ENCODE measurements at regions not wholly inside any gene's neighbourhood (a gene's known extent, or its start where the extent isn't known, plus 50 kb on each side); places are given as distances from the start of the nearest gene placed in this dataset.
"Not testable (repeated sequence)": the region's sequence is repeated elsewhere in the genome, so short reads cannot be mapped to it uniquely, and the experiment has no call there.

DNA sequence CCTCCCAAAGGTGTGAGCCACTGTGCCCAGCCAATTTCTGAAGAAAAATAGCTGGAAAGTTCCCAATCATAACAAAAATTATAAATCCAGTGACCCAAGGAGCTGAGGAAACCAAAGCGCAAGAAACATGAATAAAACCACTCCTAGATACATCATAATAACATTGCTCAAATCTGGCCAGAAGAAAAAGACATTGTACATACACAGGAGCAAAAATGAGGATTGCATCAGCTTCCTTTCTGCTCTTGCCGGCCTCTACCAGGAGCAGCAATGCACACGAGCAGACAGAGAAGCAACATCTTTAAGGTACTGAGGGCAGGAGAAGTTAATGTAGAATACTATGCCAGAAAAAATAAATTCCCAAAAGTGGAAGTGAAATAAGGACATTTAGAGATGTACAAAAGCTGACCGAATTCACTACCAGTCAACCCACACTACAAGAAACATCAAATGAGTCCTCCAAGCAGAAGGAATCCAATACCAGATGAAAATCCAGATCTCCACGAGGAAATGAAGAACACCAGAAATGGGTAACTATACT is 127.0 kb upstream of the NBPF11 start:
- H3K27ac ChIP-seq (ENCODE audit: low read depth, low read length, poor library complexity, severe bottlenecking); H3K4me2 ChIP-seq (ENCODE audit: low read length); H3K79me2 ChIP-seq (ENCODE audit: insufficient read depth, low read length); H3K27me3 ChIP-seq (ENCODE audit: insufficient read depth, low read length); H3F3A ChIP-seq (ENCODE audit: insufficient read depth, low read length); H3K36me3 ChIP-seq (ENCODE audit: insufficient read depth, low read length); H3K9me3 ChIP-seq (ENCODE audit: low read length); H4K20me1 ChIP-seq (ENCODE audit: insufficient read depth, low read length); H3K9me2 ChIP-seq (ENCODE audit: low read depth, low read length); H3K9ac ChIP-seq (ENCODE audit: low read length); H3K4me3 ChIP-seq (ENCODE audit: low read depth, low read length, poor library complexity, severe bottlenecking); H2AFZ ChIP-seq (ENCODE audit: low read length): not testable (repeated sequence)
- H3K4me1 ChIP-seq (ENCODE audit: insufficient read depth, low read length, severe bottlenecking), result peaks cover 16% of the 10 kb centered on the region

- not testable (repeated sequence) for H2AFZ ChIP-seq (ENCODE audit: low read length); H3K4me2 ChIP-seq (ENCODE audit: low read length)
These were observed 125.8 kb upstream of the NBPF11 start for GRCh38 chr1:148277865-148278279.

DNA sequence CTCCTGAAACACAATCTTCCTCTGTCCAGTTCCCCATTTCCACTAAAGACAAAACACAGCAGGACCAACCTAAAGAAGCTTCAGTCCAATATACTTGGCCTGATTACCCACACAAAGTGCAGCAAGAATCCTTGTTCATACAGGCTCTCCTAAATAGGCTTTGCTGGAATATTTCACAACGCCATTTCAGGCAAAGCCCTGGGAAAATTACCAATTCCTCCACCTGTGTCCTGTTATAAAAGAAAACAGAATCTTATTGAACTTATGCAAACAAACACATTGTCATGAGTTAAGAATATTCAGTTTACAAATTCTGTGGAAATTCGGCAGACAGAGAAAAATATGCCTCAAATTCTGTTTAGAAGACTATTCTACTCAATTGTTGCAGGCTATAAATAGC is 115.0 kb upstream of the NBPF11 start:
- H3K27ac ChIP-seq (ENCODE audit: low read depth, low read length, poor library complexity, severe bottlenecking); H2AFZ ChIP-seq (ENCODE audit: low read length); H4K20me1 ChIP-seq (ENCODE audit: insufficient read depth, low read length); H3K9me3 ChIP-seq (ENCODE audit: low read length); H3F3A ChIP-seq (ENCODE audit: insufficient read depth, low read length); H3K9me2 ChIP-seq (ENCODE audit: low read depth, low read length); H3K79me2 ChIP-seq (ENCODE audit: insufficient read depth, low read length); H3K4me2 ChIP-seq (ENCODE audit: low read length); H3K36me3 ChIP-seq (ENCODE audit: insufficient read depth, low read length); H3K9ac ChIP-seq (ENCODE audit: low read length); H3K27me3 ChIP-seq (ENCODE audit: insufficient read depth, low read length); H3K4me3 ChIP-seq (ENCODE audit: low read depth, low read length, poor library complexity, severe bottlenecking): not testable (repeated sequence)
- peaks cover 13% of the 10 kb centered on the region for H3K4me1 ChIP-seq (ENCODE audit: insufficient read depth, low read length, severe bottlenecking)

More at GRCh38 chr1:148277865-148278279, 125.8 kb upstream of the NBPF11 start:
- H3K9me2 ChIP-seq (ENCODE audit: low read depth, low read length); H4K20me1 ChIP-seq (ENCODE audit: insufficient read depth, low read length); H3K9me3 ChIP-seq (ENCODE audit: low read length); H3K4me3 ChIP-seq (ENCODE audit: low read depth, low read length, poor library complexity, severe bottlenecking); H3F3A ChIP-seq (ENCODE audit: insufficient read depth, low read length); H3K36me3 ChIP-seq (ENCODE audit: insufficient read depth, low read length); H3K27ac ChIP-seq (ENCODE audit: low read depth, low read length, poor library complexity, severe bottlenecking); H3K79me2 ChIP-seq (ENCODE audit: insufficient read depth, low read length); H3K9ac ChIP-seq (ENCODE audit: low read length); H3K27me3 ChIP-seq (ENCODE audit: insufficient read depth, low read length): not testable (repeated sequence)
- H3K4me1 ChIP-seq (ENCODE audit: insufficient read depth, low read length, severe bottlenecking), result peaks cover 16% of the 10 kb centered on the region

- no peak overlapping the region for H2AFZ ChIP-seq (ENCODE audit: low read length)
These were observed 112.5 kb upstream of the NBPF11 start for GRCh38 chr1:148264374-148265276.

More at GRCh38 chr1:148264374-148265276, 112.5 kb upstream of the NBPF11 start:
- Histone ChIP-seq H3K4me3 (ENCODE audit: low read depth, low read length, poor library complexity, severe bottlenecking) (peak overlapping the region; percentile 60), H3F3A (ENCODE audit: insufficient read depth, low read length) (no peaks in the 10 kb centered on the region), H3K27ac (ENCODE audit: low read depth, low read length, poor library complexity, severe bottlenecking) (no peak overlapping the region), H3K4me1 (ENCODE audit: insufficient read depth, low read length, severe bottlenecking) (peaks cover 13% of the 10 kb centered on the region), H3K9me2 (ENCODE audit: low read depth, low read length) (no peaks in the 10 kb centered on the region), H3K9me3 (ENCODE audit: low read length) (no peaks in the 10 kb centered on the region), H3K9ac (ENCODE audit: low read length) (peak overlapping the region; percentile 39; the same call in 1 of the 2 replicates), H3K79me2 (ENCODE audit: insufficient read depth, low read length) (no peaks in the 10 kb centered on the region), H3K36me3 (ENCODE audit: insufficient read depth, low read length) (no peaks in the 10 kb centered on the region), H4K20me1 (ENCODE audit: insufficient read depth, low read length) (no peaks in the 10 kb centered on the region), H3K4me2 (ENCODE audit: low read length) (peak overlapping the region; percentile 91), H3K27me3 (ENCODE audit: insufficient read depth, low read length) (no peaks in the 10 kb centered on the region)
- TF ChIP-seq, protein P1, sequence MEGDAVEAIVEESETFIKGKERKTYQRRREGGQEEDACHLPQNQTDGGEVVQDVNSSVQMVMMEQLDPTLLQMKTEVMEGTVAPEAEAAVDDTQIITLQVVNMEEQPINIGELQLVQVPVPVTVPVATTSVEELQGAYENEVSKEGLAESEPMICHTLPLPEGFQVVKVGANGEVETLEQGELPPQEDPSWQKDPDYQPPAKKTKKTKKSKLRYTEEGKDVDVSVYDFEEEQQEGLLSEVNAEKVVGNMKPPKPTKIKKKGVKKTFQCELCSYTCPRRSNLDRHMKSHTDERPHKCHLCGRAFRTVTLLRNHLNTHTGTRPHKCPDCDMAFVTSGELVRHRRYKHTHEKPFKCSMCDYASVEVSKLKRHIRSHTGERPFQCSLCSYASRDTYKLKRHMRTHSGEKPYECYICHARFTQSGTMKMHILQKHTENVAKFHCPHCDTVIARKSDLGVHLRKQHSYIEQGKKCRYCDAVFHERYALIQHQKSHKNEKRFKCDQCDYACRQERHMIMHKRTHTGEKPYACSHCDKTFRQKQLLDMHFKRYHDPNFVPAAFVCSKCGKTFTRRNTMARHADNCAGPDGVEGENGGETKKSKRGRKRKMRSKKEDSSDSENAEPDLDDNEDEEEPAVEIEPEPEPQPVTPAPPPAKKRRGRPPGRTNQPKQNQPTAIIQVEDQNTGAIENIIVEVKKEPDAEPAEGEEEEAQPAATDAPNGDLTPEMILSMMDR (IDR thresholded peaks at IDR 0.05; ENCODE audit: low read length), result no peak
- no peak for TF ChIP-seq EZH2 (IDR thresholded peaks at IDR 0.05; ENCODE audit: borderline replicate concordance, low read length)
